Umbilical cord (tissue), 1 donor: ENCODE measurements at regions not wholly inside any gene's neighbourhood (a gene's known extent, or its start where the extent isn't known, plus 50 kb on each side); places are given as distances from the start of the nearest gene placed in this dataset.
A peak's percentile ranks its signal among the peaks of the same experiment; 100 is the strongest.
"Not testable (repeated sequence)": the region's sequence is repeated elsewhere in the genome, so short reads cannot be mapped to it uniquely, and the experiment has no call there.

Experiments
- DNase-seq: peaks from one replicate; pipeline ENCODE4 v3.0.0-alpha.2; 2015; ENCODE audit warnings: low spot score

- DNase-seq = no peak
Measured at GRCh38 chr22:25281675-25282345, 62.4 kb downstream of the CRYBB2 start.

- no peak for DNase-seq
Measured at GRCh38 chr22:25282346-25282670, 62.9 kb downstream of the CRYBB2 start.

- DNase-seq = no peak
Measured at GRCh38 chr22:25282671-25283561, 63.5 kb downstream of the CRYBB2 start.

- not testable (repeated sequence) for DNase-seq
Measured at GRCh38 chr22:25288481-25288880, 69.0 kb downstream of the CRYBB2 start.

- DNase-seq = not testable (repeated sequence)
Measured at GRCh38 chr22:25301912-25302311, 82.5 kb downstream of the CRYBB2 start.

GRCh38 chr22:25309586-25309985, 90.1 kb downstream of the CRYBB2 start:
- DNase-seq = not testable (repeated sequence)

- not testable (repeated sequence) for DNase-seq
Measured at GRCh38 chr22:25311924-25312323, 92.5 kb downstream of the CRYBB2 start.

GRCh38 chr22:25318081-25318823, 98.8 kb downstream of the CRYBB2 start:
- no peak for DNase-seq

GRCh38 chr22:25327018-25327755, 107.7 kb downstream of the CRYBB2 start:
- no peak for DNase-seq

GRCh38 chr22:25331050-25331449, 111.6 kb downstream of the CRYBB2 start:
- no peak for DNase-seq

GRCh38 chr22:25331911-25332310, 112.5 kb downstream of the CRYBB2 start:
- DNase-seq = not testable (repeated sequence)

- no peak for DNase-seq
Measured at GRCh38 chr22:25332386-25332785, 112.9 kb downstream of the CRYBB2 start.

GRCh38 chr22:25334162-25334490, 114.7 kb downstream of the CRYBB2 start:
- peak; percentile 15 for DNase-seq

GRCh38 chr22:25334631-25335030, 115.2 kb downstream of the CRYBB2 start:
- not testable (repeated sequence) for DNase-seq

GRCh38 chr22:25335276-25335675, 115.8 kb downstream of the CRYBB2 start:
- not testable (repeated sequence) for DNase-seq

GRCh38 chr22:25340536-25340935, 121.1 kb downstream of the CRYBB2 start:
- DNase-seq = not testable (repeated sequence)

GRCh38 chr22:25344366-25344765, 124.9 kb downstream of the CRYBB2 start:
- not testable (repeated sequence) for DNase-seq

GRCh38 chr22:25346859-25347751, 127.7 kb downstream of the CRYBB2 start:
- DNase-seq = no peak

- no peak for DNase-seq
Measured at GRCh38 chr22:25347752-25348102, 128.3 kb downstream of the CRYBB2 start.

GRCh38 chr22:25348391-25348790, 129.0 kb downstream of the CRYBB2 start:
- no peak for DNase-seq

- DNase-seq = not testable (repeated sequence)
Measured at GRCh38 chr22:25348996-25349395, 129.6 kb downstream of the CRYBB2 start.
